NB4 (cell line): ENCODE measurements at regions not wholly inside any gene's neighbourhood (a gene's known extent, or its start where the extent isn't known, plus 50 kb on each side); places are given as distances from the start of the nearest gene placed in this dataset.
"Not testable (repeated sequence)": the region's sequence is repeated elsewhere in the genome, so short reads cannot be mapped to it uniquely, and the experiment has no call there.

Experiments
- POLR2A ChIP-seq: IDR thresholded peaks from 2 replicates; pipeline ENCODE4 v1.6.1; 2011; ENCODE audit warnings: mild to moderate bottlenecking; ENCODE audit not compliant: insufficient read length; ENCODE audit errors: extremely low read depth
- TF ChIP-seq, protein P1 (sequence below): IDR thresholded peaks from one replicate; pipeline ENCODE4 v1.5.1; 2012; ENCODE audit warnings: low read depth, low read length
- TF ChIP-seq, protein P2 (sequence below): IDR thresholded peaks from 2 replicates; pipeline ENCODE4 v1.6.1; 2011; ENCODE audit warnings: low read depth, low read length

DNA sequence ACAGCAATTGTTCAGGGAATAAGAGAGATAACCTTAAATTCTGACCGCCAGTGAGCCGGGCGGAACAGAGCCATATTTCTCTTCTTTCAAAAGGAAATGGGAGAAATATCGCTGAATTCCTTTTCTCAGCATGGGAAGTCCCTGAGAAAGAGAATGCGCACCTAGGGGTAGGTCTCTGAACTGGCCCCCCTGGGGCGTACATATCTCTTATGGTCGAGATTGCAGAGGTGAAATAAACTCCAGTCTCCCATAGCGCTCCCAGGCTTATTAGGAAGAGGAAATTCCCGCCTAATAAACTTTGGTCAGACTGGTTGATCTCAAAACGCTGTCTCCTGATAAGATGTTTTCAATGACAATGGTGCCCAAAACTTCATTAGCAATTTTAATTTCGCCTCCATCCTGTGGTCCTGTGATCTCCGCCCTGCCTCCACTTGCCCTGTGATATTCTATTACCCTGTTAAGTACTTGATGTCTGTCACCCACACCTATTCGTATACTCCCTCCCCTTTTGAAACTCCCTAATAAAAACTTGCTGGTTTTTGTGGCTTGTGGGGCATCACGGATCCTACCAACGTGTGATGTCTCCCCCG lies 195.8 kb upstream of the HMCN1 start:
- TF ChIP-seq POLR2A = not testable (repeated sequence)
- TF ChIP-seq, protein P1, sequence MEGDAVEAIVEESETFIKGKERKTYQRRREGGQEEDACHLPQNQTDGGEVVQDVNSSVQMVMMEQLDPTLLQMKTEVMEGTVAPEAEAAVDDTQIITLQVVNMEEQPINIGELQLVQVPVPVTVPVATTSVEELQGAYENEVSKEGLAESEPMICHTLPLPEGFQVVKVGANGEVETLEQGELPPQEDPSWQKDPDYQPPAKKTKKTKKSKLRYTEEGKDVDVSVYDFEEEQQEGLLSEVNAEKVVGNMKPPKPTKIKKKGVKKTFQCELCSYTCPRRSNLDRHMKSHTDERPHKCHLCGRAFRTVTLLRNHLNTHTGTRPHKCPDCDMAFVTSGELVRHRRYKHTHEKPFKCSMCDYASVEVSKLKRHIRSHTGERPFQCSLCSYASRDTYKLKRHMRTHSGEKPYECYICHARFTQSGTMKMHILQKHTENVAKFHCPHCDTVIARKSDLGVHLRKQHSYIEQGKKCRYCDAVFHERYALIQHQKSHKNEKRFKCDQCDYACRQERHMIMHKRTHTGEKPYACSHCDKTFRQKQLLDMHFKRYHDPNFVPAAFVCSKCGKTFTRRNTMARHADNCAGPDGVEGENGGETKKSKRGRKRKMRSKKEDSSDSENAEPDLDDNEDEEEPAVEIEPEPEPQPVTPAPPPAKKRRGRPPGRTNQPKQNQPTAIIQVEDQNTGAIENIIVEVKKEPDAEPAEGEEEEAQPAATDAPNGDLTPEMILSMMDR = not testable (repeated sequence)
- TF ChIP-seq, protein P2, sequence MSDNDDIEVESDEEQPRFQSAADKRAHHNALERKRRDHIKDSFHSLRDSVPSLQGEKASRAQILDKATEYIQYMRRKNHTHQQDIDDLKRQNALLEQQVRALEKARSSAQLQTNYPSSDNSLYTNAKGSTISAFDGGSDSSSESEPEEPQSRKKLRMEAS = not testable (repeated sequence)
